Keratinocyte (primary cell): ENCODE measurements at regions not wholly inside any gene's neighbourhood (a gene's known extent, or its start where the extent isn't known, plus 50 kb on each side); places are given as distances from the start of the nearest gene placed in this dataset.

Source experiments
- DNase-seq: peaks from one replicate; pipeline ENCODE4 v3.0.0-alpha.2; 2011; ENCODE audit warnings: low read depth, missing footprints, low spot score
- FAIRE-seq: peaks from 2 replicates; lab custom pipeline; 2011; peaks lifted over from hg19 to GRCh38; lab: Jason Lieb, UNC
- H2AFZ ChIP-seq: 2 replicates; pipeline ENCODE4 v1.6.0; 2012; ENCODE audit warnings: low read length, control low read depth, inconsistent platforms; ENCODE audit not compliant: control insufficient read depth
- H3K27ac ChIP-seq: 2 replicates; pipeline ENCODE4 v1.5.1; 2011; ENCODE audit warnings: low read length; ENCODE audit not compliant: control insufficient read depth, insufficient read depth
- H3K27me3 ChIP-seq: 3 replicates; pipeline ENCODE4 v1.6.0; 2011; ENCODE audit warnings: low read length; ENCODE audit not compliant: control insufficient read depth, insufficient read depth; ENCODE audit errors: extremely low read depth
- H3K36me3 ChIP-seq, 2 experiments: 2 replicates in 1 of 2; 3 replicates in 1 of 2; pipeline ENCODE4 v1.5.1; 2011; ENCODE audit warnings: low read length in 2 of 2, mild to moderate bottlenecking in 1 of 2; ENCODE audit not compliant: control insufficient read depth in 2 of 2, insufficient read depth in 2 of 2; ENCODE audit errors: extremely low read depth in 1 of 2
- H3K4me1 ChIP-seq: 3 replicates; pipeline ENCODE4 v1.5.1; 2011; ENCODE audit warnings: low read length; ENCODE audit not compliant: control insufficient read depth, insufficient read depth; ENCODE audit errors: extremely low read depth
- H3K4me2 ChIP-seq: 3 replicates; pipeline ENCODE4 v1.6.0; 2011; ENCODE audit warnings: low read depth, low read length; ENCODE audit not compliant: control insufficient read depth, insufficient read depth; ENCODE audit errors: extremely low read depth
- H3K4me3 ChIP-seq, 3 experiments: fragments of 200-600 bp in 1 of 3; sonication (generic) in 1 of 3; 2 replicates in 2 of 3; 3 replicates in 1 of 3; pipeline ENCODE4 v1.5.1; 2011 to 2016; ENCODE audit warnings: low read length in 3 of 3, mild to moderate bottlenecking in 3 of 3, control low read depth in 2 of 3, inconsistent platforms in 1 of 3, low read depth in 1 of 3, mixed read lengths in 1 of 3, mixed run types in 1 of 3, moderate library complexity in 1 of 3; ENCODE audit not compliant: control insufficient read depth in 2 of 3, insufficient read depth in 2 of 3; ENCODE audit errors: extremely low read depth in 1 of 3
- H3K79me2 ChIP-seq: 2 replicates; pipeline ENCODE4 v1.6.0; 2012; ENCODE audit warnings: low read length; ENCODE audit not compliant: control insufficient read depth, insufficient read depth
- H3K9ac ChIP-seq: 3 replicates; pipeline ENCODE4 v1.6.0; 2011; ENCODE audit warnings: low read length; ENCODE audit not compliant: control insufficient read depth, insufficient read depth; ENCODE audit errors: extremely low read depth
- H3K9me1 ChIP-seq: 3 replicates; pipeline ENCODE4 v1.6.0; 2011; ENCODE audit warnings: low read length; ENCODE audit not compliant: control insufficient read depth, insufficient read depth; ENCODE audit errors: extremely low read depth
- H3K9me3 ChIP-seq: 2 replicates; pipeline ENCODE4 v1.5.1; 2012; ENCODE audit warnings: low read depth, low read length; ENCODE audit not compliant: control insufficient read depth
- H4K20me1 ChIP-seq: 3 replicates; pipeline ENCODE4 v1.6.0; 2011; ENCODE audit warnings: low read length; ENCODE audit not compliant: control insufficient read depth, insufficient read depth; ENCODE audit errors: extremely low read depth
- CTCF ChIP-seq, 3 experiments: IDR thresholded peaks in 1 of 3; conservative IDR thresholded peaks in 1 of 3; optimal IDR thresholded peaks in 1 of 3; 2 replicates in 2 of 3; 3 replicates in 1 of 3; pipeline versions ENCODE3 to v1.5.1; 2011; ENCODE audit warnings: low read length in 3 of 3, mild to moderate bottlenecking in 3 of 3, moderate library complexity in 2 of 3, control low read depth in 1 of 3, inconsistent platforms in 1 of 3; ENCODE audit not compliant: insufficient read depth in 2 of 3; ENCODE audit errors: extremely low read depth in 1 of 3
- EZH2 ChIP-seq: IDR thresholded peaks from one replicate; pipeline ENCODE4 v1.6.1; 2012; ENCODE audit warnings: inconsistent platforms, mild to moderate bottlenecking, low read length, moderate library complexity
- dilution Hi-C: fragments of 300-500 bp; cut with MboI; formaldehyde crosslinking; loops from one replicate; pipeline ENCODE4 v1.7.0; 2020; ENCODE audit warnings: low sequenced_read_pairs; ENCODE audit not compliant: extremely low pct_ligation_motif_present

- Histone ChIP-seq H3K27ac (no peak overlapping the region), H3K9ac (no peak overlapping the region), H3K79me2 (no peaks in the 10 kb centered on the region), H3K36me3 (no peaks in the 10 kb centered on the region), H2AFZ (no peak overlapping the region), H3K4me2 (no peak overlapping the region), H3K9me1 (no peaks in the 10 kb centered on the region), H3K27me3 (no peaks in the 10 kb centered on the region), H3K4me1 (no peaks in the 10 kb centered on the region), H3K4me3 (no peak overlapping the region), H3K9me3 (no peaks in the 10 kb centered on the region), H4K20me1 (no peaks in the 10 kb centered on the region)
- TF ChIP-seq EZH2: no peak
- no peak for TF ChIP-seq CTCF (optimal IDR thresholded peaks at IDR 0.05 in 1 of 3, IDR thresholded peaks at IDR 0.05 in 1 of 3, conservative IDR thresholded peaks at IDR 0.05 in 1 of 3; ENCODE audit: extremely low read depth in 1 of 3, insufficient read depth in 2 of 3, low read length in 3 of 3)
- DNase-seq (no peak), FAIRE-seq (no peak)
- dilution Hi-C loops: no loop called here
Measured at GRCh38 chr6:16006681-16007080, 122.2 kb upstream of the MYLIP start.

- no peak for FAIRE-seq
- Histone ChIP-seq H3K4me3 (no peak overlapping the region), H3K4me2 (no peak overlapping the region), H3K4me1 (no peaks in the 10 kb centered on the region), H3K79me2 (no peaks in the 10 kb centered on the region), H3K27me3 (no peaks in the 10 kb centered on the region), H2AFZ (no peak overlapping the region), H3K9me1 (no peaks in the 10 kb centered on the region), H3K9me3 (no peaks in the 10 kb centered on the region), H3K27ac (no peak overlapping the region), H3K9ac (no peak overlapping the region), H3K36me3 (no peaks in the 10 kb centered on the region), H4K20me1 (no peaks in the 10 kb centered on the region)
- no peak for DNase-seq
- TF ChIP-seq CTCF (optimal IDR thresholded peaks at IDR 0.05 in 1 of 3, IDR thresholded peaks at IDR 0.05 in 1 of 3, conservative IDR thresholded peaks at IDR 0.05 in 1 of 3; ENCODE audit: extremely low read depth in 1 of 3, insufficient read depth in 2 of 3, low read length in 3 of 3) (no peak), EZH2 (no peak)
- dilution Hi-C loops: no loop called here
Measured at GRCh38 chr6:16004934-16005679, 123.8 kb upstream of the MYLIP start.
